Uterus (tissue), 2 donors: ENCODE measurements at regions not wholly inside any gene's neighbourhood (a gene's known extent, or its start where the extent isn't known, plus 50 kb on each side); places are given as distances from the start of the nearest gene placed in this dataset.

ENCODE experiments used
- POLR2A ChIP-seq, 2 donors: fragments of 450-650 bp; IDR thresholded peaks; one replicate each; pipeline ENCODE4 v1.6.1; 2016; ENCODE audit warnings: antibody characterized with exemption in 2 of 2, mild to moderate bottlenecking in 1 of 2, moderate library complexity in 1 of 2
- TF ChIP-seq, protein P1 (sequence below), 4 experiments: fragments of 200-600 bp in 2 of 4; fragments of 450-650 bp in 2 of 4; sonication (generic) in 2 of 4; IDR thresholded peaks; one replicate each; pipeline ENCODE4 v1.5.1; 2016 to 2019; ENCODE audit warnings: antibody characterized with exemption in 4 of 4, mild to moderate bottlenecking in 2 of 4, moderate library complexity in 1 of 4

DNA sequence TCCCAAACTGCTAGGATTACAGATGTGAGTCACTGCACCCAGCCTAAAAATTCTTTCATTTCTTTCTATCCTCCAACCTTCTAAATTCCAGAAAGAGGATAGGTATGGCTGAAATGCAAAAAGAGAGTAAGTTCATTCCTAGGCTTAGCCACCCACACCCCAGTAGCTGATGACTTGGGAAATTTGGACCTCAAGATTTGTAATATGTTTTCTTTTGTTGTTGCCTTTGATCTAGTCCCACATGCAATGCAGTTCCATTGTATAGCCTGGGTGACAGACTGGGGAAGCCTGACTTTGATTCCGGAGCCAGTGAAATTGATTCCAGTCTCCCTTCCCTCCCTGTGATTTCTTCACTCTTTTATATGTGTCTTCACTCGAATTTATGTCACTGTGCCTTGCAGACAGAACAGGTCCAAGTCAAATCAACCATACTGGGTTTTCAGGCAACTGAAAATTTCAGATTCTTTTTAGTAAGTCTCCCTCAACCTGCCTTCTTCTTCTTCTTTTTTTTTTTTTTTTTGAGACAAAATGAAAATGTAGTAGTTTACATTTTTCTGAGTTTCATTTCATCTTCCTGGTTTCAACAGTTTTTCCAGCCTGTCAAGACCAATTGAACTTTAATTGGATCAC is 176.2 kb upstream of the RBPJ start:
- TF ChIP-seq, protein P1, sequence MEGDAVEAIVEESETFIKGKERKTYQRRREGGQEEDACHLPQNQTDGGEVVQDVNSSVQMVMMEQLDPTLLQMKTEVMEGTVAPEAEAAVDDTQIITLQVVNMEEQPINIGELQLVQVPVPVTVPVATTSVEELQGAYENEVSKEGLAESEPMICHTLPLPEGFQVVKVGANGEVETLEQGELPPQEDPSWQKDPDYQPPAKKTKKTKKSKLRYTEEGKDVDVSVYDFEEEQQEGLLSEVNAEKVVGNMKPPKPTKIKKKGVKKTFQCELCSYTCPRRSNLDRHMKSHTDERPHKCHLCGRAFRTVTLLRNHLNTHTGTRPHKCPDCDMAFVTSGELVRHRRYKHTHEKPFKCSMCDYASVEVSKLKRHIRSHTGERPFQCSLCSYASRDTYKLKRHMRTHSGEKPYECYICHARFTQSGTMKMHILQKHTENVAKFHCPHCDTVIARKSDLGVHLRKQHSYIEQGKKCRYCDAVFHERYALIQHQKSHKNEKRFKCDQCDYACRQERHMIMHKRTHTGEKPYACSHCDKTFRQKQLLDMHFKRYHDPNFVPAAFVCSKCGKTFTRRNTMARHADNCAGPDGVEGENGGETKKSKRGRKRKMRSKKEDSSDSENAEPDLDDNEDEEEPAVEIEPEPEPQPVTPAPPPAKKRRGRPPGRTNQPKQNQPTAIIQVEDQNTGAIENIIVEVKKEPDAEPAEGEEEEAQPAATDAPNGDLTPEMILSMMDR (IDR thresholded peaks at IDR 0.05): no peak
- no peak for TF ChIP-seq POLR2A (IDR thresholded peaks at IDR 0.05)
